Progenitor cell of endocrine pancreas (in vitro differentiated cells): ENCODE measurements at regions not wholly inside any gene's neighbourhood (a gene's known extent, or its start where the extent isn't known, plus 50 kb on each side); places are given as distances from the start of the nearest gene placed in this dataset.

Experiments used
- DNase-seq: peaks from one replicate; pipeline ENCODE4 v3.0.0; 2021; ENCODE audit warnings: low spot score; ENCODE audit not compliant: unreplicated experiment
- H3K27ac Mint-ChIP-seq: 2 replicates; pipeline ENCODE4 v1.8.0; 2021; ENCODE audit warnings: mild to moderate bottlenecking, moderate library complexity, mixed read lengths
- H3K27me3 Mint-ChIP-seq: 2 replicates; pipeline ENCODE4 v1.8.0; 2021; ENCODE audit warnings: mixed read lengths
- H3K36me3 Mint-ChIP-seq: 2 replicates; pipeline ENCODE4 v1.8.0; 2022; ENCODE audit warnings: mixed read lengths; ENCODE audit not compliant: insufficient read depth
- H3K4me1 Mint-ChIP-seq: 2 replicates; pipeline ENCODE4 v1.8.0; 2021; ENCODE audit warnings: low read depth, mixed read lengths
- H3K4me3 Mint-ChIP-seq: 2 replicates; pipeline ENCODE4 v1.8.0; 2021; ENCODE audit warnings: low read depth, mild to moderate bottlenecking, moderate library complexity, mixed read lengths
- H3K9me3 Mint-ChIP-seq: 2 replicates; pipeline ENCODE4 v1.8.0; 2021; ENCODE audit warnings: low read depth, mixed read lengths
- CTCF ChIP-seq: fragments of 200-600 bp; sonication (generic); IDR thresholded peaks from one replicate; pipeline ENCODE4 v1.5.0; 2021; ENCODE audit warnings: antibody characterized with exemption, mild to moderate bottlenecking; ENCODE audit not compliant: unreplicated experiment

- H3K4me3 Mint-ChIP-seq = no peak overlapping the region
- H3K9me3 Mint-ChIP-seq = peaks cover 35% of the 10 kb centered on the region
- no peaks in the 10 kb centered on the region for H3K4me1 Mint-ChIP-seq
- no peak for DNase-seq
- H3K36me3 Mint-ChIP-seq = no peaks in the 10 kb centered on the region
- no peak overlapping the region for H3K27ac Mint-ChIP-seq
- no peaks in the 10 kb centered on the region for H3K27me3 Mint-ChIP-seq
- no peak for TF ChIP-seq CTCF
Measured at GRCh38 chr3:26825454-26825853, 202.9 kb downstream of the LRRC3B start.

- Mint-ChIP-seq H3K4me3 (no peak overlapping the region), H3K27me3 (no peaks in the 10 kb centered on the region), H3K36me3 (no peaks in the 10 kb centered on the region), H3K4me1 (peaks cover 3% of the 10 kb centered on the region), H3K27ac (no peak overlapping the region), H3K9me3 (peaks cover 28% of the 10 kb centered on the region)
- TF ChIP-seq CTCF = no peak
- DNase-seq = no peak
Measured at GRCh38 chr3:26827169-26827568, 204.6 kb downstream of the LRRC3B start.

- peaks cover 9% of the 10 kb centered on the region for H3K9me3 Mint-ChIP-seq
- no peak overlapping the region for H3K4me3 Mint-ChIP-seq
- H3K27me3 Mint-ChIP-seq = no peaks in the 10 kb centered on the region
- no peak for TF ChIP-seq CTCF
- DNase-seq = no peak
- no peaks in the 10 kb centered on the region for H3K36me3 Mint-ChIP-seq
- peak overlapping the region; percentile 84 for H3K27ac Mint-ChIP-seq
- peaks cover 28% of the 10 kb centered on the region for H3K4me1 Mint-ChIP-seq
Measured at GRCh38 chr3:26838026-26838425, 215.5 kb downstream of the LRRC3B start.

- H3K4me1 Mint-ChIP-seq = peaks cover 30% of the 10 kb centered on the region
- peaks cover 8% of the 10 kb centered on the region for H3K9me3 Mint-ChIP-seq
- no peak for TF ChIP-seq CTCF
- no peaks in the 10 kb centered on the region for H3K36me3 Mint-ChIP-seq
- DNase-seq = no peak
- H3K4me3 Mint-ChIP-seq = no peak overlapping the region
- no peaks in the 10 kb centered on the region for H3K27me3 Mint-ChIP-seq
- H3K27ac Mint-ChIP-seq = no peak overlapping the region
Measured at GRCh38 chr3:26839001-26839400, 216.4 kb downstream of the LRRC3B start.

- no peaks in the 10 kb centered on the region for H3K27me3 Mint-ChIP-seq
- peak overlapping the region; percentile 41 for H3K4me3 Mint-ChIP-seq
- peak overlapping the region; percentile 96 for H3K27ac Mint-ChIP-seq
- no peak for DNase-seq
- TF ChIP-seq CTCF = no peak
- H3K4me1 Mint-ChIP-seq = peaks cover 33% of the 10 kb centered on the region
- H3K36me3 Mint-ChIP-seq = no peaks in the 10 kb centered on the region
- H3K9me3 Mint-ChIP-seq = peaks cover 8% of the 10 kb centered on the region
Measured at GRCh38 chr3:26840272-26840870, 217.8 kb downstream of the LRRC3B start.
